GM19239 (cell line): ENCODE measurements at regions not wholly inside any gene's neighbourhood (a gene's known extent, or its start where the extent isn't known, plus 50 kb on each side); places are given as distances from the start of the nearest gene placed in this dataset.

ENCODE experiments used
- DNase-seq: peaks from one replicate; pipeline ENCODE4 v3.0.0; 2011; ENCODE audit warnings: low spot score; ENCODE audit not compliant: insufficient read length
- FAIRE-seq: peaks from 2 replicates; lab custom pipeline; 2011; peaks lifted over from hg19 to GRCh38; lab: Jason Lieb, UNC

GRCh38 chr6:26211963-26212362 lies 124.7 kb downstream of the HFE start:
- no peak for DNase-seq

GRCh38 chr6:26213334-26214075 lies 126.3 kb downstream of the HFE start:
- no peak for FAIRE-seq
- DNase-seq = no peak

More at GRCh38 chr6:26211963-26212362, 124.7 kb downstream of the HFE start:
- no peak for FAIRE-seq

GRCh38 chr6:26214803-26215584 lies 127.8 kb downstream of the HFE start:
- no peak for FAIRE-seq

GRCh38 chr6:26215585-26216358 lies 128.5 kb downstream of the HFE start:
- FAIRE-seq (peak; percentile 97), DNase-seq (no peak)

More at GRCh38 chr6:26214803-26215584, 127.8 kb downstream of the HFE start:
- no peak for DNase-seq

- FAIRE-seq = no peak
- DNase-seq = no peak
Measured at GRCh38 chr6:26216359-26216885, 129.2 kb downstream of the HFE start.

GRCh38 chr6:26216886-26217713 lies 129.9 kb downstream of the HFE start:
- no peak for DNase-seq
- FAIRE-seq = no peak

- FAIRE-seq = peak; percentile 47
- no peak for DNase-seq
Measured at GRCh38 chr6:26217714-26218075, 130.5 kb downstream of the HFE start.

GRCh38 chr6:26218824-26219223 lies 131.6 kb downstream of the HFE start:
- FAIRE-seq (no peak), DNase-seq (no peak)

GRCh38 chr6:26220145-26220970 lies 133.1 kb downstream of the HFE start:
- DNase-seq (no peak), FAIRE-seq (no peak)

- DNase-seq = no peak
- no peak for FAIRE-seq
Measured at GRCh38 chr6:26221186-26221585, 134.0 kb downstream of the HFE start.

- DNase-seq (no peak), FAIRE-seq (no peak)
Measured at GRCh38 chr6:26222571-26222970, 135.3 kb downstream of the HFE start.

GRCh38 chr6:26223228-26223627 lies 136.0 kb downstream of the HFE start:
- no peak for DNase-seq
- no peak for FAIRE-seq

GRCh38 chr6:26223650-26224546 lies 136.7 kb downstream of the HFE start:
- DNase-seq (no peak), FAIRE-seq (peak; percentile 95)

GRCh38 chr6:26224547-26224912 lies 137.3 kb downstream of the HFE start:
- no peak for DNase-seq
- FAIRE-seq = peak; percentile 64

- DNase-seq (no peak), FAIRE-seq (no peak)
Measured at GRCh38 chr6:26224940-26225847, 138.0 kb downstream of the HFE start.

GRCh38 chr6:26225848-26226578 lies 138.8 kb downstream of the HFE start:
- FAIRE-seq (peak; percentile 26), DNase-seq (no peak)
